IMR-90 (cell line): ENCODE measurements at regions not wholly inside any gene's neighbourhood (a gene's known extent, or its start where the extent isn't known, plus 50 kb on each side); places are given as distances from the start of the nearest gene placed in this dataset.

Experiments used
- ATAC-seq: fragments of 200-7000 bp; cut with Tn5 transposase; 2 replicates; pipeline ENCODE4 v1.9.1; 2020; ENCODE audit warnings: low read depth, mild to moderate bottlenecking, moderate library complexity
- BruUV-seq: library from RNA; stranded (reverse); fragments of 400-500 nt; replicated peaks from 2 replicates; lab custom pipeline; 2021; lab: Mats Ljungman, UMichigan
- CTCF ChIA-PET: fragments of 300-600 bp; formaldehyde crosslinking; extraction: SDS; loops from one replicate; lab custom pipeline; 2021; ENCODE audit warnings: antibody characterized with exemption; lab: Yijun Ruan, JAX
- POLR2A ChIA-PET: fragments of 300-600 bp; sonication (Branson Sonifier 250); formaldehyde crosslinking; loops from one replicate; lab custom pipeline; 2022; ENCODE audit warnings: antibody characterized with exemption; ENCODE audit not compliant: unreplicated experiment; lab: Charles Lee
- DNase-seq: peaks from one replicate; pipeline ENCODE4 v3.0.0; 2013
- H2AFZ ChIP-seq: replicated peaks from 2 replicates; pipeline ENCODE3; 2013; ENCODE audit warnings: low read length, mild to moderate bottlenecking; ENCODE audit not compliant: poor library complexity
- H2AK5ac ChIP-seq: 2 replicates; pipeline ENCODE4 v1.6.1; 2013; ENCODE audit warnings: low read depth, low read length, inconsistent platforms
- H2AK9ac ChIP-seq: replicated peaks from 2 replicates; pipeline ENCODE3; 2013; ENCODE audit warnings: mild to moderate bottlenecking, low read depth, low read length, moderate library complexity; ENCODE audit not compliant: poor library complexity
- H2BK120ac ChIP-seq: 2 replicates; pipeline ENCODE4 v1.6.1; 2013; ENCODE audit warnings: low read depth, low read length, inconsistent platforms
- H2BK15ac ChIP-seq: 3 replicates; pipeline ENCODE4 v1.6.1; 2013; ENCODE audit warnings: low read depth, low read length, inconsistent platforms
- H2BK20ac ChIP-seq: 2 replicates; pipeline ENCODE4 v1.6.1; 2013; ENCODE audit warnings: low read depth, mild to moderate bottlenecking, inconsistent platforms, low read length, moderate library complexity
- H2BK5ac ChIP-seq: 2 replicates; pipeline ENCODE4 v1.6.1; 2013; ENCODE audit warnings: mild to moderate bottlenecking, low read depth, low read length, inconsistent platforms; ENCODE audit not compliant: poor library complexity, severe bottlenecking
- H3K14ac ChIP-seq: replicated peaks from 2 replicates; pipeline ENCODE4 v1.6.1; 2013; ENCODE audit warnings: low read depth, low read length, inconsistent platforms
- H3K18ac ChIP-seq: 2 replicates; pipeline ENCODE4 v1.6.1; 2013; ENCODE audit warnings: low read depth, low read length, control low read depth
- H3K23ac ChIP-seq: 2 replicates; pipeline ENCODE4 v1.6.1; 2013; ENCODE audit warnings: low read depth, low read length, inconsistent platforms
- H3K27ac ChIP-seq: 2 replicates; pipeline ENCODE4 v1.5.1; 2013; ENCODE audit warnings: mild to moderate bottlenecking, control low read depth, low read length; ENCODE audit not compliant: insufficient read depth
- H3K27me3 ChIP-seq: 2 replicates; pipeline ENCODE4 v1.6.1; 2013; ENCODE audit warnings: low read length; ENCODE audit not compliant: control insufficient read depth, insufficient read depth
- H3K36me3 ChIP-seq: 2 replicates; pipeline ENCODE4 v1.6.1; 2013; ENCODE audit warnings: low read length, mixed read lengths; ENCODE audit not compliant: control insufficient read depth, insufficient read depth
- H3K4ac ChIP-seq: 2 replicates; pipeline ENCODE4 v1.6.1; 2013; ENCODE audit warnings: low read depth, low read length, inconsistent platforms
- H3K4me1 ChIP-seq: 2 replicates; pipeline ENCODE4 v1.6.1; 2013; ENCODE audit warnings: low read length, mixed read lengths; ENCODE audit not compliant: control insufficient read depth, insufficient read depth
- H3K4me2 ChIP-seq: 2 replicates; pipeline ENCODE4 v1.6.1; 2013; ENCODE audit warnings: low read depth, mild to moderate bottlenecking, control low read depth, low read length, moderate library complexity
- H3K4me3 ChIP-seq: 2 replicates; pipeline ENCODE4 v1.5.1; 2013; ENCODE audit warnings: low read depth, mild to moderate bottlenecking, control low read depth, low read length, moderate library complexity; ENCODE audit not compliant: insufficient read depth
- H3K56ac ChIP-seq: 2 replicates; pipeline ENCODE4 v1.6.1; 2013; ENCODE audit warnings: low read length, inconsistent platforms; ENCODE audit not compliant: insufficient read depth; ENCODE audit errors: extremely low read depth
- H3K79me1 ChIP-seq, 2 experiments: 2 replicates each; pipeline ENCODE4 v1.6.1; 2013; ENCODE audit warnings: low read length in 2 of 2, inconsistent platforms in 1 of 2, low read depth in 1 of 2
- H3K9ac ChIP-seq: 2 replicates; pipeline ENCODE4 v1.6.1; 2013; ENCODE audit warnings: low read depth, low read length, control low read depth
- H3K9me1 ChIP-seq: 2 replicates; pipeline ENCODE4 v1.6.1; 2013; ENCODE audit warnings: low read length, inconsistent platforms; ENCODE audit not compliant: insufficient read depth
- H3K9me3 ChIP-seq: 2 replicates; pipeline ENCODE4 v1.6.1; 2013; ENCODE audit warnings: low read length; ENCODE audit not compliant: control insufficient read depth, insufficient read depth
- H4K20me1 ChIP-seq: 2 replicates; pipeline ENCODE4 v1.6.1; 2013; ENCODE audit warnings: low read length, inconsistent platforms; ENCODE audit not compliant: insufficient read depth
- H4K5ac ChIP-seq: 2 replicates; pipeline ENCODE4 v1.6.1; 2013; ENCODE audit warnings: mild to moderate bottlenecking, low read depth, low read length, control low read depth
- H4K8ac ChIP-seq, 2 experiments: 2 replicates each; pipeline ENCODE4 v1.6.1; 2013; ENCODE audit warnings: low read depth in 2 of 2, low read length in 2 of 2, control low read depth in 1 of 2, inconsistent platforms in 1 of 2
- H4K91ac ChIP-seq: 2 replicates; pipeline ENCODE4 v1.6.1; 2013; ENCODE audit warnings: low read depth, low read length, inconsistent platforms; ENCODE audit not compliant: insufficient read depth
- BHLHE40 ChIP-seq: fragments of 150-350 bp; IDR thresholded peaks from 2 replicates; pipeline ENCODE4 v1.6.1; 2016; ENCODE audit warnings: mild to moderate bottlenecking, low read depth, low read length
- CEBPB ChIP-seq: IDR thresholded peaks from 2 replicates; pipeline ENCODE4 v1.6.1; 2012; ENCODE audit warnings: low read depth, low read length, improper control_type of control experiment
- CHD1 ChIP-seq: IDR thresholded peaks from 2 replicates; pipeline ENCODE4 v1.6.1; 2012; ENCODE audit warnings: low read depth, low read length, improper control_type of control experiment
- CTCF ChIP-seq: conservative IDR thresholded peaks from 2 replicates; pipeline ENCODE4 v1.5.1; 2012; ENCODE audit warnings: mild to moderate bottlenecking, low read depth, low read length, improper control_type of control experiment
- ELK1 ChIP-seq: fragments of 150-350 bp; IDR thresholded peaks from 2 replicates; pipeline ENCODE4 v1.6.1; 2016; ENCODE audit warnings: low read depth, mild to moderate bottlenecking, low read length, moderate library complexity, borderline replicate concordance
- FOS ChIP-seq: fragments of 150-350 bp; IDR thresholded peaks from 2 replicates; pipeline ENCODE4 v1.6.1; 2016; ENCODE audit warnings: low read depth, low read length
- MAFK ChIP-seq: IDR thresholded peaks from 2 replicates; pipeline ENCODE4 v1.6.1; 2012; ENCODE audit warnings: low read depth, low read length, improper control_type of control experiment
- MAZ ChIP-seq: IDR thresholded peaks from 2 replicates; pipeline ENCODE4 v1.6.1; 2012; ENCODE audit warnings: low read depth, mild to moderate bottlenecking, low read length, improper control_type of control experiment, moderate library complexity, borderline replicate concordance
- MXI1 ChIP-seq: IDR thresholded peaks from 2 replicates; pipeline ENCODE4 v1.6.1; 2012; ENCODE audit warnings: low read depth, mild to moderate bottlenecking, low read length, moderate library complexity, borderline replicate concordance
- NFE2L2 ChIP-seq: fragments of 150-350 bp; IDR thresholded peaks from 2 replicates; pipeline ENCODE4 v1.6.1; 2016; ENCODE audit warnings: low read depth, mild to moderate bottlenecking, low read length
- POLR2A ChIP-seq: IDR thresholded peaks from 2 replicates; pipeline ENCODE4 v1.6.1; 2012; ENCODE audit warnings: mild to moderate bottlenecking, low read depth, low read length
- RAD21 ChIP-seq: IDR thresholded peaks from 2 replicates; pipeline ENCODE4 v1.6.1; 2012; ENCODE audit warnings: low read length, improper control_type of control experiment
- RCOR1 ChIP-seq: IDR thresholded peaks from 2 replicates; pipeline ENCODE4 v1.6.1; 2012; ENCODE audit warnings: mild to moderate bottlenecking, low read length, improper control_type of control experiment; ENCODE audit not compliant: insufficient replicate concordance
- RFX5 ChIP-seq: IDR thresholded peaks from 2 replicates; pipeline ENCODE4 v1.8.0; 2012; ENCODE audit warnings: low read depth, mild to moderate bottlenecking, low read length, moderate library complexity
- SMC3 ChIP-seq: fragments of 150-350 bp; IDR thresholded peaks from 2 replicates; pipeline ENCODE4 v1.6.1; 2016; ENCODE audit warnings: low read depth, mild to moderate bottlenecking, antibody characterized with exemption, low read length, moderate library complexity
- USF2 ChIP-seq: fragments of 150-350 bp; IDR thresholded peaks from 2 replicates; pipeline ENCODE4 v1.6.1; 2017; ENCODE audit warnings: mild to moderate bottlenecking, antibody characterized with exemption, low read length, low read depth
- WGBS, 2 experiments: methylation state at CpG; one replicate each; pipeline versions ENCODE4 v1.1.5 to v1.1.7; 2013; ENCODE audit warnings: missing lambda C conversion rate in 2 of 2; ENCODE audit not compliant: insufficient read length in 1 of 2; ENCODE audit errors: extremely low coverage in 2 of 2; 5-methylcytosine and 5-hydroxymethylcytosine counted together
- dilution Hi-C: fragments of 300-500 bp; cut with HindIII; formaldehyde crosslinking; loops from one replicate; pipeline ENCODE4 v1.14.3; 2018; ENCODE audit warnings: low sequenced_read_pairs; ENCODE audit not compliant: unreplicated experiment
- in situ Hi-C: fragments of 300-500 bp; cut with MboI; formaldehyde crosslinking; loops from 3 replicates; pipeline ENCODE4 v1.14.3; 2019; ENCODE audit warnings: low sequenced_read_pairs, inconsistent platforms, mixed read lengths
- intact Hi-C: fragments of 100-400 bp; cut with micrococcal nuclease; formaldehyde crosslinking; loops from 2 replicates; pipeline ENCODE4 v1.10.0; 2022

GRCh38 chr5:158499892-158500418 is 599.8 kb downstream of the EBF1 start:
- Histone ChIP-seq H2BK120ac (no peak overlapping the region), H3K36me3 (no peaks in the 10 kb centered on the region), H2AFZ (no peak overlapping the region), H4K91ac (no peak overlapping the region), H2BK5ac (no peak overlapping the region), H3K56ac (no peak overlapping the region), H3K27me3 (no peaks in the 10 kb centered on the region), H3K18ac (no peak overlapping the region), H3K4ac (no peak overlapping the region), H3K9me3 (no peaks in the 10 kb centered on the region), H2AK5ac (no peak overlapping the region), H3K27ac (no peak overlapping the region), H3K4me1 (no peaks in the 10 kb centered on the region), H3K23ac (no peak overlapping the region), H2AK9ac (no peak overlapping the region), H4K20me1 (no peaks in the 10 kb centered on the region), H3K4me3 (no peak overlapping the region), H3K79me1 (no peaks in the 10 kb centered on the region), H4K5ac (no peak overlapping the region), H3K9me1 (no peaks in the 10 kb centered on the region), H3K14ac (no peak overlapping the region), H3K9ac (no peak overlapping the region), H3K4me2 (no peak overlapping the region), H2BK15ac (no peak overlapping the region), H2BK20ac (no peak overlapping the region), H4K8ac (no peak overlapping the region)
- CTCF ChIA-PET, result no interaction called here
- in situ Hi-C loops, result no loop called here
- POLR2A ChIA-PET, result no interaction called here
- dilution Hi-C loops, result no loop called here
- BruUV-seq, result no TSS peak
- intact Hi-C loops, result no loop called here
- TF ChIP-seq NFE2L2, result no peak
- no peak for TF ChIP-seq MXI1
- no peak for TF ChIP-seq RCOR1
- no peak for TF ChIP-seq MAFK
- TF ChIP-seq CTCF, result no peak
- no peak for TF ChIP-seq CHD1
- no peak for TF ChIP-seq FOS
- TF ChIP-seq MAZ, result no peak
- TF ChIP-seq ELK1, result no peak
- TF ChIP-seq RAD21, result no peak
- no peak for TF ChIP-seq CEBPB
- TF ChIP-seq POLR2A, result no peak
- no peak for TF ChIP-seq RFX5
- TF ChIP-seq SMC3, result no peak
- TF ChIP-seq USF2, result no peak
- TF ChIP-seq BHLHE40, result no peak
- no peak for ATAC-seq
- 49% methylated on average over 2 of the region's 6 CpGs; no CpG with 5 or more reads in 1 of the 2 experiments for WGBS, 2 experiments
- no peak for DNase-seq
